Muscle layer of duodenum (tissue), 2 donors: ENCODE measurements at regions not wholly inside any gene's neighbourhood (a gene's known extent, or its start where the extent isn't known, plus 50 kb on each side); places are given as distances from the start of the nearest gene placed in this dataset.

ENCODE experiments used
- H3K27ac ChIP-seq: one replicate; pipeline ENCODE4 v1.7.0; 2013; ENCODE audit warnings: mild to moderate bottlenecking, low read length
- H3K27me3 ChIP-seq: one replicate; pipeline ENCODE4 v1.7.0; 2013; ENCODE audit warnings: low read depth, mild to moderate bottlenecking, control low read depth, low read length
- H3K36me3 ChIP-seq, 2 donors: one replicate each; pipeline ENCODE4 v1.7.0; 2013; ENCODE audit warnings: low read length in 2 of 2, control low read depth in 1 of 2, mild to moderate bottlenecking in 1 of 2; ENCODE audit not compliant: insufficient read depth in 2 of 2, control insufficient read depth in 1 of 2
- H3K4me1 ChIP-seq, 2 donors: one replicate each; pipeline ENCODE4 v1.7.0; 2013; ENCODE audit warnings: low read length in 2 of 2, mild to moderate bottlenecking in 2 of 2, control low read depth in 1 of 2, moderate library complexity in 1 of 2; ENCODE audit not compliant: insufficient read depth in 2 of 2, control insufficient read depth in 1 of 2
- H3K4me3 ChIP-seq, 2 donors: one replicate each; pipeline ENCODE4 v1.7.0; 2013; ENCODE audit warnings: low read length in 2 of 2, low read depth in 1 of 2, mild to moderate bottlenecking in 1 of 2
- H3K9me3 ChIP-seq, 2 donors: one replicate each; pipeline ENCODE4 v1.7.0; 2013; ENCODE audit warnings: low read length in 2 of 2, control low read depth in 1 of 2, mild to moderate bottlenecking in 1 of 2; ENCODE audit not compliant: control insufficient read depth in 1 of 2
- donor health status: healthy.

- no peaks in the 10 kb centered on the region for H3K9me3 ChIP-seq
- no peak overlapping the region for H3K4me3 ChIP-seq
- H3K27me3 ChIP-seq = no peaks in the 10 kb centered on the region
- H3K36me3 ChIP-seq = no peaks in the 10 kb centered on the region
- no peaks in the 10 kb centered on the region for H3K4me1 ChIP-seq
- no peak overlapping the region for H3K27ac ChIP-seq
Measured at GRCh38 chr17:33650304-33650703, 357.2 kb upstream of the ASIC2 start.

- H3K4me1 ChIP-seq = no peaks in the 10 kb centered on the region
- H3K9me3 ChIP-seq = no peaks in the 10 kb centered on the region
- no peaks in the 10 kb centered on the region for H3K27me3 ChIP-seq
- no peak overlapping the region for H3K4me3 ChIP-seq
- H3K27ac ChIP-seq = no peak overlapping the region
- no peaks in the 10 kb centered on the region for H3K36me3 ChIP-seq
Measured at GRCh38 chr17:33651686-33652085, 358.6 kb upstream of the ASIC2 start.

- Histone ChIP-seq H3K9me3 (no peaks in the 10 kb centered on the region), H3K4me3 (no peak overlapping the region), H3K27ac (no peak overlapping the region), H3K27me3 (no peaks in the 10 kb centered on the region), H3K36me3 (no peaks in the 10 kb centered on the region), H3K4me1 (no peaks in the 10 kb centered on the region)
Measured at GRCh38 chr17:33652731-33653398, 359.8 kb upstream of the ASIC2 start.

- no peaks in the 10 kb centered on the region for H3K27me3 ChIP-seq
- H3K4me1 ChIP-seq = no peaks in the 10 kb centered on the region
- no peak overlapping the region for H3K4me3 ChIP-seq
- no peaks in the 10 kb centered on the region for H3K36me3 ChIP-seq
- H3K27ac ChIP-seq = no peak overlapping the region
- H3K9me3 ChIP-seq = no peaks in the 10 kb centered on the region
Measured at GRCh38 chr17:33653399-33653788, 360.3 kb upstream of the ASIC2 start.

- H3K27me3 ChIP-seq = no peaks in the 10 kb centered on the region
- no peak overlapping the region for H3K4me3 ChIP-seq
- H3K4me1 ChIP-seq = no peaks in the 10 kb centered on the region
- H3K27ac ChIP-seq = no peak overlapping the region
- H3K36me3 ChIP-seq = no peaks in the 10 kb centered on the region
- no peaks in the 10 kb centered on the region for H3K9me3 ChIP-seq
Measured at GRCh38 chr17:33657181-33657580, 364.1 kb upstream of the ASIC2 start.

GRCh38 chr17:33661975-33662374 lies 368.9 kb upstream of the ASIC2 start:
- H3K4me1 ChIP-seq = no peaks in the 10 kb centered on the region
- H3K36me3 ChIP-seq = no peaks in the 10 kb centered on the region
- no peak overlapping the region for H3K27ac ChIP-seq
- H3K9me3 ChIP-seq = no peaks in the 10 kb centered on the region
- H3K27me3 ChIP-seq = no peaks in the 10 kb centered on the region
- no peak overlapping the region for H3K4me3 ChIP-seq

- H3K4me1 ChIP-seq = no peaks in the 10 kb centered on the region
- no peak overlapping the region for H3K4me3 ChIP-seq
- no peaks in the 10 kb centered on the region for H3K9me3 ChIP-seq
- H3K27me3 ChIP-seq = no peaks in the 10 kb centered on the region
- no peaks in the 10 kb centered on the region for H3K36me3 ChIP-seq
- H3K27ac ChIP-seq = no peak overlapping the region
Measured at GRCh38 chr17:33664116-33664840, 371.2 kb upstream of the ASIC2 start.

- H3K9me3 ChIP-seq = no peaks in the 10 kb centered on the region
- H3K4me3 ChIP-seq = no peak overlapping the region
- H3K27me3 ChIP-seq = no peaks in the 10 kb centered on the region
- no peaks in the 10 kb centered on the region for H3K36me3 ChIP-seq
- no peak overlapping the region for H3K27ac ChIP-seq
- no peaks in the 10 kb centered on the region for H3K4me1 ChIP-seq
Measured at GRCh38 chr17:33667052-33667509, 374.0 kb upstream of the ASIC2 start.

GRCh38 chr17:33667671-33668070 lies 374.6 kb upstream of the ASIC2 start:
- no peak overlapping the region for H3K4me3 ChIP-seq

GRCh38 chr17:33668516-33668915 lies 375.4 kb upstream of the ASIC2 start:
- Histone ChIP-seq H3K27me3 (no peaks in the 10 kb centered on the region), H3K9me3 (no peaks in the 10 kb centered on the region), H3K36me3 (no peaks in the 10 kb centered on the region), H3K4me3 (no peak overlapping the region), H3K27ac (no peak overlapping the region), H3K4me1 (no peaks in the 10 kb centered on the region)

More at GRCh38 chr17:33667671-33668070, 374.6 kb upstream of the ASIC2 start:
- Histone ChIP-seq H3K4me1 (no peaks in the 10 kb centered on the region), H3K27me3 (no peaks in the 10 kb centered on the region), H3K27ac (no peak overlapping the region), H3K9me3 (no peaks in the 10 kb centered on the region), H3K36me3 (no peaks in the 10 kb centered on the region)

- Histone ChIP-seq H3K36me3 (no peaks in the 10 kb centered on the region), H3K4me1 (no peaks in the 10 kb centered on the region), H3K27me3 (no peaks in the 10 kb centered on the region), H3K9me3 (no peaks in the 10 kb centered on the region), H3K4me3 (no peak overlapping the region), H3K27ac (no peak overlapping the region)
Measured at GRCh38 chr17:33671491-33671890, 378.4 kb upstream of the ASIC2 start.
